ENCODE measurements at regions not wholly inside any gene's neighbourhood (a gene's known extent, or its start where the extent isn't known, plus 50 kb on each side); places are given as distances from the start of the nearest gene placed in this dataset.
A peak's percentile ranks its signal among the peaks of the same experiment; 100 is the strongest.
"Not testable (repeated sequence)": the region's sequence is repeated elsewhere in the genome, so short reads cannot be mapped to it uniquely, and the experiment has no call there.

- Histone ChIP-seq H3K36me3 (no peaks in the 10 kb centered on the region), H3K27me3 (no peaks in the 10 kb centered on the region), H3K27ac (peak overlapping the region; percentile 46 to 48), H3K9me3 (no peaks in the 10 kb centered on the region), H3K4me1 (no peaks in the 10 kb centered on the region), H3K4me3 (peak overlapping the region in 1 of 3 donors; percentile 9)
- TF ChIP-seq POLR2AphosphoS5 (IDR thresholded peaks at IDR 0.05) = no peak
- TF ChIP-seq, protein P1, sequence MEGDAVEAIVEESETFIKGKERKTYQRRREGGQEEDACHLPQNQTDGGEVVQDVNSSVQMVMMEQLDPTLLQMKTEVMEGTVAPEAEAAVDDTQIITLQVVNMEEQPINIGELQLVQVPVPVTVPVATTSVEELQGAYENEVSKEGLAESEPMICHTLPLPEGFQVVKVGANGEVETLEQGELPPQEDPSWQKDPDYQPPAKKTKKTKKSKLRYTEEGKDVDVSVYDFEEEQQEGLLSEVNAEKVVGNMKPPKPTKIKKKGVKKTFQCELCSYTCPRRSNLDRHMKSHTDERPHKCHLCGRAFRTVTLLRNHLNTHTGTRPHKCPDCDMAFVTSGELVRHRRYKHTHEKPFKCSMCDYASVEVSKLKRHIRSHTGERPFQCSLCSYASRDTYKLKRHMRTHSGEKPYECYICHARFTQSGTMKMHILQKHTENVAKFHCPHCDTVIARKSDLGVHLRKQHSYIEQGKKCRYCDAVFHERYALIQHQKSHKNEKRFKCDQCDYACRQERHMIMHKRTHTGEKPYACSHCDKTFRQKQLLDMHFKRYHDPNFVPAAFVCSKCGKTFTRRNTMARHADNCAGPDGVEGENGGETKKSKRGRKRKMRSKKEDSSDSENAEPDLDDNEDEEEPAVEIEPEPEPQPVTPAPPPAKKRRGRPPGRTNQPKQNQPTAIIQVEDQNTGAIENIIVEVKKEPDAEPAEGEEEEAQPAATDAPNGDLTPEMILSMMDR (IDR thresholded peaks at IDR 0.05) = no peak
- TF ChIP-seq POLR2A (IDR thresholded peaks at IDR 0.05) = no peak
- intact Hi-C loops (cut with DNase I; ENCODE audit: low total_unique reads) = loop anchor here (5.0 kb wide), 1 partner anchor 563 kb away; no protein-coding TSS in a partner anchor
- DNase-seq (ENCODE audit: low spot score in 2 of 2) = no peak
Measured at GRCh38 chr20:53764415-53764800, 170.8 kb upstream of the ZNF217 start.

- Histone ChIP-seq H3K27ac (peak overlapping the region; percentile 46 to 48), H3K4me3 (peak overlapping the region in 1 of 3 donors; percentile 9), H3K9me3 (no peaks in the 10 kb centered on the region), H3K4me1 (no peaks in the 10 kb centered on the region), H3K27me3 (no peaks in the 10 kb centered on the region), H3K36me3 (no peaks in the 10 kb centered on the region)
- TF ChIP-seq POLR2A (IDR thresholded peaks at IDR 0.05) (no peak), POLR2AphosphoS5 (IDR thresholded peaks at IDR 0.05) (no peak)
- TF ChIP-seq, protein P1 (IDR thresholded peaks at IDR 0.05) = no peak
- intact Hi-C loops (cut with DNase I; ENCODE audit: low total_unique reads) = loop anchor here (5.0 kb wide), 1 partner anchor 563 kb away; no protein-coding TSS in a partner anchor
- no peak for DNase-seq (ENCODE audit: low spot score in 2 of 2)
Measured at GRCh38 chr20:53763707-53764414, 170.2 kb upstream of the ZNF217 start.

DNA sequence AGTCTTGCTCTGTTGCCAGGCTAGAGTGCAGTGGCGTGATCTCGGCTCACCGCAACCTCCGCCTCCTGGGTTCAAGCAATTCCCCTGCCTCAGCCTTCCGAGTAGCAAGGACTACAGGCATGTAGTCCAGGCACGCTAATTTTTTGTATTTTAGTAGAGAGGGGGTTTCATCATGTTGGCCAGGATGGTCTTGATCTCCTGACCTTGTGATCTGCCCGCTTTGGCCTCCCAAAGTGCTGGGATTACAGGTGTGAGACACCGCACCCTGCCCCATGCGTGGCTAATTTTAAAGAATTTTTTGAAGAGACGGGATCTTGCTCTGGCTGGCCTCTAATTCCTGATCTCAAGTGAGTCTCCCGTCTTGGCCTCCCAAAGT is 168.8 kb upstream of the ZNF217 start:
- H3K27me3 ChIP-seq; H3K27ac ChIP-seq; DNase-seq (ENCODE audit: low spot score in 2 of 2); H3K4me1 ChIP-seq; H3K36me3 ChIP-seq; H3K9me3 ChIP-seq; H3K4me3 ChIP-seq: not testable (repeated sequence)
- intact Hi-C loops (cut with DNase I; ENCODE audit: low total_unique reads) = loop anchor here (5.0 kb wide), 1 partner anchor 565 kb away; no protein-coding TSS in a partner anchor

- no peak for TF ChIP-seq POLR2AphosphoS5 (IDR thresholded peaks at IDR 0.05)
- TF ChIP-seq POLR2A (IDR thresholded peaks at IDR 0.05) = no peak
- TF ChIP-seq, protein P1 (IDR thresholded peaks at IDR 0.05) = no peak
- no peak overlapping the region for H3K4me3 ChIP-seq
- no peak for DNase-seq (ENCODE audit: low spot score in 2 of 2)
- no peaks in the 10 kb centered on the region for H3K36me3 ChIP-seq
- H3K9me3 ChIP-seq = no peaks in the 10 kb centered on the region
- intact Hi-C loops (cut with DNase I; ENCODE audit: low total_unique reads) = loop anchor here (5.0 kb wide), 1 partner anchor 567 kb away; no protein-coding TSS in a partner anchor
- no peaks in the 10 kb centered on the region for H3K27me3 ChIP-seq
- H3K27ac ChIP-seq = no peak overlapping the region
- H3K4me1 ChIP-seq = no peaks in the 10 kb centered on the region
Measured at GRCh38 chr20:53760025-53760441, 166.4 kb upstream of the ZNF217 start.

DNA sequence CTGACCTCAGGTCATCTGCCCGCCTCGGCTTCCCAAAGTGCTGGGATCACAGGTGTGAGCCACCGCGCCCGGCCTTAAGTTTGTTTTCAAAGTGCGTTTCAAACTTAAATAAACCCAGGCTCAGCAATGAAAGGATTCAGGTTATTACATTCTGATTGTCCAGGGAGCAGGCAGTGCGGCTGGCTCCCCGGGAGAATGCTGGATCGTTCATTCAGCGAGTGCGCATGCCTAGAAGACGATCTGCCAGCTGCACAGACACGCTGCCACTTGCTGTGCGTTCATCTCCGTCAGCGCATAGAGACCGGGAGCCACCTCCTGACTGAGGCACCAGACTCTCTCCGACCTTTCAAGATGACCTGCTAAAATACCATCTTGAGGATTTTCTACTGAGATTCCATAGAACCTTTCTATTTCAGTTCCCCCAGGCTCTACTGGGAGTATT is 163.9 kb upstream of the ZNF217 start:
- H3K27me3 ChIP-seq = no peaks in the 10 kb centered on the region
- no peak overlapping the region for H3K27ac ChIP-seq
- DNase-seq (ENCODE audit: low spot score in 2 of 2) = peak in 1 of 2 donors; percentile 57
- no peak overlapping the region for H3K4me3 ChIP-seq
- no peaks in the 10 kb centered on the region for H3K9me3 ChIP-seq
- H3K36me3 ChIP-seq = no peaks in the 10 kb centered on the region
- H3K4me1 ChIP-seq = peaks cover 0 to 4% of the 10 kb centered on the region in 2 donors
- intact Hi-C loops (cut with DNase I; ENCODE audit: low total_unique reads) = loop anchor here (2.0 kb wide), 1 partner anchor 41 kb away; no protein-coding TSS in a partner anchor
- TF ChIP-seq, protein P1 (IDR thresholded peaks at IDR 0.05) = no peak
- TF ChIP-seq POLR2A (IDR thresholded peaks at IDR 0.05) = no peak

Data from breast epithelium (tissue), 4 donors.